Panc1 (cell line): ENCODE measurements at regions not wholly inside any gene's neighbourhood (a gene's known extent, or its start where the extent isn't known, plus 50 kb on each side); places are given as distances from the start of the nearest gene placed in this dataset.

Experiments used
- ATAC-seq: fragments of 200-7000 bp; cut with Tn5 transposase; 2 replicates; pipeline ENCODE4 v1.9.1; 2020; ENCODE audit warnings: mild to moderate bottlenecking, moderate library complexity
- BruUV-seq: library from RNA; stranded (reverse); fragments of 400-500 nt; replicated peaks from 2 replicates; lab custom pipeline; 2021; lab: Mats Ljungman, UMichigan
- CTCF ChIA-PET: fragments of 300-600 bp; sonication (Branson Sonifier 250); formaldehyde crosslinking; loops from one replicate; lab custom pipeline; 2022; ENCODE audit warnings: antibody characterized with exemption; lab: Charles Lee
- POLR2A ChIA-PET: fragments of 300-600 bp; sonication (Branson Sonifier 250); formaldehyde crosslinking; loops from one replicate; lab custom pipeline; 2022; ENCODE audit warnings: antibody characterized with exemption; lab: Charles Lee
- DNase-seq: peaks from one replicate; pipeline ENCODE4 v3.0.0-alpha.2; 2010; ENCODE audit warnings: low read depth, low spot score
- H3K27ac ChIP-seq: 2 replicates; pipeline ENCODE4 v1.5.1; 2011; ENCODE audit warnings: mild to moderate bottlenecking, low read length, inconsistent platforms
- H3K27me3 ChIP-seq: fragments of 200-500 bp; sonication (Bioruptor generic); 2 replicates; pipeline ENCODE4 v1.6.0; 2014; ENCODE audit warnings: low read length, inconsistent platforms; ENCODE audit not compliant: control insufficient read depth, insufficient read depth
- H3K36me3 ChIP-seq: fragments of 200-500 bp; sonication (Bioruptor generic); 2 replicates; pipeline ENCODE4 v1.5.1; 2014; ENCODE audit warnings: inconsistent platforms, mild to moderate bottlenecking, low read length, moderate library complexity; ENCODE audit not compliant: control insufficient read depth, insufficient read depth
- H3K4me1 ChIP-seq: 2 replicates; pipeline ENCODE4 v1.5.1; 2011; ENCODE audit warnings: inconsistent platforms, mild to moderate bottlenecking, low read length, moderate library complexity; ENCODE audit not compliant: control insufficient read depth, insufficient read depth
- H3K4me3 ChIP-seq, 2 experiments: 2 replicates each; pipeline ENCODE4 v1.5.1; 2011 to 2012; ENCODE audit warnings: low read depth in 2 of 2, low read length in 2 of 2, mild to moderate bottlenecking in 2 of 2, inconsistent platforms in 1 of 2, moderate library complexity in 1 of 2
- H3K9me3 ChIP-seq: fragments of 200-500 bp; sonication (Bioruptor generic); 2 replicates; pipeline ENCODE4 v1.5.1; 2014; ENCODE audit warnings: low read depth, mild to moderate bottlenecking, inconsistent platforms, low read length, moderate library complexity; ENCODE audit not compliant: control insufficient read depth, insufficient read depth
- POLR2AphosphoS5 ChIP-seq: IDR thresholded peaks from 2 replicates; pipeline ENCODE4 v1.6.1; 2012; ENCODE audit warnings: mild to moderate bottlenecking, low read depth, low read length, moderate library complexity
- SIN3A ChIP-seq: IDR thresholded peaks from 2 replicates; pipeline ENCODE4 v1.6.1; 2012; ENCODE audit warnings: low read depth, mild to moderate bottlenecking, low read length, moderate library complexity, borderline replicate concordance; ENCODE audit not compliant: insufficient read depth
- TCF7L2 ChIP-seq: IDR thresholded peaks from 2 replicates; pipeline ENCODE4 v1.6.1; 2011; ENCODE audit warnings: mild to moderate bottlenecking, low read depth, low read length, inconsistent platforms
- in situ Hi-C: cut with HindIII; loops from 2 replicates; pipeline ENCODE4 v1.10.0; 2016; ENCODE audit warnings: low sequenced_read_pairs, low pct_unique_long_range_greater_than_20kb
- intact Hi-C: fragments of 100-400 bp; cut with micrococcal nuclease; formaldehyde crosslinking; loops from one replicate; pipeline ENCODE4 v1.10.0; 2022; ENCODE audit not compliant: unreplicated experiment
- TF ChIP-seq, protein P1 (sequence below), 2 experiments: IDR thresholded peaks; 2 replicates each; pipeline ENCODE4 v1.6.1; 2011 to 2012; ENCODE audit warnings: low read depth in 2 of 2, control low read depth in 1 of 2, low read length in 1 of 2, mild to moderate bottlenecking in 1 of 2, moderate library complexity in 1 of 2; ENCODE audit not compliant: insufficient read depth in 1 of 2
- TF ChIP-seq, protein P2 (sequence below): fragments of 450-650 bp; IDR thresholded peaks from 2 replicates; pipeline ENCODE4 v1.5.1; 2017; ENCODE audit warnings: mild to moderate bottlenecking

DNA sequence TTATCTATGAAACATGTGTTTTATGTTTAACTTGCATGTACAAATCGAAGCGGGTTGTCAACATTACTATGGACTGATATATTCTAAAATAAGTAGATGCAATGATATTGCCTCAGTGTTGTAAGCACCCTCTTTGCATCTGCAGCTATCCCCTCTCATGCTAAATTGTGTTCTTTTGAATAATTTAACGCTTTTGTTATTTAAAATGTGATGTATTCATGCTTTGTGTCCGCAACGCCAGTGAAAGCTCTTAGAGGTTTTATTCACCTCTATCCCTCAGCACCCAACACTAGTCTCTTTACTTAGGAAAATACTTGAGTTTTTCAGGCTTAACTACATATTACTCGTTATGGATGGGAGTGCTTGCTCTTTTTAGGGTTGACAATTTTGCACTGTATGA lies 173.7 kb upstream of the ID4 start:
- ChIA-PET POLR2A (no interaction called here), CTCF (no interaction called here)
- intact Hi-C loops: no loop called here

DNA sequence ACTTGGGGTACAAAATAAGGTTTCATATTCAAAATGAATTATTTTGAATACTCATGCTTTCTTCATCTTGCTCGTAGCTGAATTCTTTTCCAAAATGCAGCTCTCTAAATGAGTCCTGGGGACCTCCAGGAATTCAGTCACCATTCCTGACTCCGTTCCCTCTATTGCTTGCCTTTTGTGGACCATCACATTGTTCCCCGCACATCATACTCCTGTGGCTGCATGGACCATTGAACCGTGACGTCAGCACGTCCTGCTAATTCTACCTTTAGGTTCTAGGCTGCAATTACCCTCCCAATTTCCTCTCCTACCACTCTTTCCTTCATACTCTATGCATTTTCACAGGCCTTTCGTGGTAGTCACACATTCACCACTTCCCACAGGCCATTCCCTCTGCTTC lies 173.1 kb upstream of the ID4 start:
- in situ Hi-C loops (no loop called here), intact Hi-C loops (no loop called here)
- H3K4me3 ChIP-seq: no peak overlapping the region
- no peaks in the 10 kb centered on the region for H3K36me3 ChIP-seq
- H3K9me3 ChIP-seq: no peaks in the 10 kb centered on the region
- H3K4me1 ChIP-seq: no peaks in the 10 kb centered on the region
- CTCF ChIA-PET: no interaction called here
- TF ChIP-seq, protein P1, sequence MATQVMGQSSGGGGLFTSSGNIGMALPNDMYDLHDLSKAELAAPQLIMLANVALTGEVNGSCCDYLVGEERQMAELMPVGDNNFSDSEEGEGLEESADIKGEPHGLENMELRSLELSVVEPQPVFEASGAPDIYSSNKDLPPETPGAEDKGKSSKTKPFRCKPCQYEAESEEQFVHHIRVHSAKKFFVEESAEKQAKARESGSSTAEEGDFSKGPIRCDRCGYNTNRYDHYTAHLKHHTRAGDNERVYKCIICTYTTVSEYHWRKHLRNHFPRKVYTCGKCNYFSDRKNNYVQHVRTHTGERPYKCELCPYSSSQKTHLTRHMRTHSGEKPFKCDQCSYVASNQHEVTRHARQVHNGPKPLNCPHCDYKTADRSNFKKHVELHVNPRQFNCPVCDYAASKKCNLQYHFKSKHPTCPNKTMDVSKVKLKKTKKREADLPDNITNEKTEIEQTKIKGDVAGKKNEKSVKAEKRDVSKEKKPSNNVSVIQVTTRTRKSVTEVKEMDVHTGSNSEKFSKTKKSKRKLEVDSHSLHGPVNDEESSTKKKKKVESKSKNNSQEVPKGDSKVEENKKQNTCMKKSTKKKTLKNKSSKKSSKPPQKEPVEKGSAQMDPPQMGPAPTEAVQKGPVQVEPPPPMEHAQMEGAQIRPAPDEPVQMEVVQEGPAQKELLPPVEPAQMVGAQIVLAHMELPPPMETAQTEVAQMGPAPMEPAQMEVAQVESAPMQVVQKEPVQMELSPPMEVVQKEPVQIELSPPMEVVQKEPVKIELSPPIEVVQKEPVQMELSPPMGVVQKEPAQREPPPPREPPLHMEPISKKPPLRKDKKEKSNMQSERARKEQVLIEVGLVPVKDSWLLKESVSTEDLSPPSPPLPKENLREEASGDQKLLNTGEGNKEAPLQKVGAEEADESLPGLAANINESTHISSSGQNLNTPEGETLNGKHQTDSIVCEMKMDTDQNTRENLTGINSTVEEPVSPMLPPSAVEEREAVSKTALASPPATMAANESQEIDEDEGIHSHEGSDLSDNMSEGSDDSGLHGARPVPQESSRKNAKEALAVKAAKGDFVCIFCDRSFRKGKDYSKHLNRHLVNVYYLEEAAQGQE (IDR thresholded peaks at IDR 0.05; ENCODE audit: insufficient read depth in 1 of 2, low read depth in 2 of 2, low read length in 1 of 2): no peak
- TF ChIP-seq TCF7L2 (no peak), SIN3A (no peak), POLR2AphosphoS5 (no peak)
- TF ChIP-seq, protein P2, sequence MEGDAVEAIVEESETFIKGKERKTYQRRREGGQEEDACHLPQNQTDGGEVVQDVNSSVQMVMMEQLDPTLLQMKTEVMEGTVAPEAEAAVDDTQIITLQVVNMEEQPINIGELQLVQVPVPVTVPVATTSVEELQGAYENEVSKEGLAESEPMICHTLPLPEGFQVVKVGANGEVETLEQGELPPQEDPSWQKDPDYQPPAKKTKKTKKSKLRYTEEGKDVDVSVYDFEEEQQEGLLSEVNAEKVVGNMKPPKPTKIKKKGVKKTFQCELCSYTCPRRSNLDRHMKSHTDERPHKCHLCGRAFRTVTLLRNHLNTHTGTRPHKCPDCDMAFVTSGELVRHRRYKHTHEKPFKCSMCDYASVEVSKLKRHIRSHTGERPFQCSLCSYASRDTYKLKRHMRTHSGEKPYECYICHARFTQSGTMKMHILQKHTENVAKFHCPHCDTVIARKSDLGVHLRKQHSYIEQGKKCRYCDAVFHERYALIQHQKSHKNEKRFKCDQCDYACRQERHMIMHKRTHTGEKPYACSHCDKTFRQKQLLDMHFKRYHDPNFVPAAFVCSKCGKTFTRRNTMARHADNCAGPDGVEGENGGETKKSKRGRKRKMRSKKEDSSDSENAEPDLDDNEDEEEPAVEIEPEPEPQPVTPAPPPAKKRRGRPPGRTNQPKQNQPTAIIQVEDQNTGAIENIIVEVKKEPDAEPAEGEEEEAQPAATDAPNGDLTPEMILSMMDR: no peak
- no peak for ATAC-seq
- no peak for DNase-seq
- H3K27ac ChIP-seq: no peak overlapping the region
- no peaks in the 10 kb centered on the region for H3K27me3 ChIP-seq
- POLR2A ChIA-PET: no interaction called here
- BruUV-seq: no TSS peak

More for the DNA sequence above, 173.7 kb upstream of the ID4 start:
- ATAC-seq (no peak), DNase-seq (no peak)
- BruUV-seq: no TSS peak
- Histone ChIP-seq H3K36me3 (no peaks in the 10 kb centered on the region), H3K27me3 (no peaks in the 10 kb centered on the region), H3K9me3 (no peaks in the 10 kb centered on the region), H3K4me1 (no peaks in the 10 kb centered on the region), H3K4me3 (no peak overlapping the region), H3K27ac (no peak overlapping the region)
- in situ Hi-C loops: no loop called here
- TF ChIP-seq, protein P1 (IDR thresholded peaks at IDR 0.05; ENCODE audit: insufficient read depth in 1 of 2, low read depth in 2 of 2, low read length in 1 of 2): no peak
- no peak for TF ChIP-seq TCF7L2
- TF ChIP-seq, protein P2: no peak
- TF ChIP-seq SIN3A: no peak
- no peak for TF ChIP-seq POLR2AphosphoS5
